ENCODE measurements at regions not wholly inside any gene's neighbourhood (a gene's known extent, or its start where the extent isn't known, plus 50 kb on each side); places are given as distances from the start of the nearest gene placed in this dataset.

DNA sequence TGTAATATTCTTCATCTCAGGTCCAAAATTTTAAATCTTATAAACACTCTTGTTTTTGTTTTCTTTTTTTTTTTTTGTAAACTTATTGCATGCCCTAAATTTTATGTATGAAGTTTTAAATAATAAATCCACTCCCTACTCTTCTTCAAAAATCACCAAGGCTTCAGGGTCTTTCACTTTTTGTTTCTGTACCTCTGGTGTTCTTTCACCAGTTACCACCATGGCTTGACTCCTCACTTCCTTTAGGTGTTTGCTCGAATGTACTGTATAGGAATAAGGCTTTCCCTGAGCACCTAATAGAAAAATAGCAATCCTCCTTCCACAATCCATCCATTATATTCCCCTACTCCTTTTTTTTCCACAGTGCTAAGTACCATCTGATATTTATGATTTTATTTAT lies 962.8 kb upstream of the POT1 start:
- Histone ChIP-seq H3K79me2 (ENCODE audit: insufficient read depth, low read length) (no peaks in the 10 kb centered on the region), H3K4me3 (ENCODE audit: low read depth, low read length, poor library complexity, severe bottlenecking) (no peak overlapping the region), H2AFZ (ENCODE audit: low read length) (no peak overlapping the region), H3F3A (ENCODE audit: insufficient read depth, low read length) (no peaks in the 10 kb centered on the region), H3K27ac (ENCODE audit: low read depth, low read length, poor library complexity, severe bottlenecking) (no peak overlapping the region), H3K9ac (ENCODE audit: low read length) (no peak overlapping the region), H3K9me3 (ENCODE audit: low read length) (no peaks in the 10 kb centered on the region), H4K20me1 (ENCODE audit: insufficient read depth, low read length) (no peaks in the 10 kb centered on the region), H3K4me2 (ENCODE audit: low read length) (no peak overlapping the region), H3K27me3 (ENCODE audit: insufficient read depth, low read length) (no peaks in the 10 kb centered on the region), H3K9me2 (ENCODE audit: low read depth, low read length) (no peaks in the 10 kb centered on the region), H3K36me3 (ENCODE audit: insufficient read depth, low read length) (no peaks in the 10 kb centered on the region), H3K4me1 (ENCODE audit: insufficient read depth, low read length, severe bottlenecking) (no peaks in the 10 kb centered on the region)
- no peak for TF ChIP-seq EZH2 (IDR thresholded peaks at IDR 0.05; ENCODE audit: borderline replicate concordance, low read length)
- TF ChIP-seq, protein P1, sequence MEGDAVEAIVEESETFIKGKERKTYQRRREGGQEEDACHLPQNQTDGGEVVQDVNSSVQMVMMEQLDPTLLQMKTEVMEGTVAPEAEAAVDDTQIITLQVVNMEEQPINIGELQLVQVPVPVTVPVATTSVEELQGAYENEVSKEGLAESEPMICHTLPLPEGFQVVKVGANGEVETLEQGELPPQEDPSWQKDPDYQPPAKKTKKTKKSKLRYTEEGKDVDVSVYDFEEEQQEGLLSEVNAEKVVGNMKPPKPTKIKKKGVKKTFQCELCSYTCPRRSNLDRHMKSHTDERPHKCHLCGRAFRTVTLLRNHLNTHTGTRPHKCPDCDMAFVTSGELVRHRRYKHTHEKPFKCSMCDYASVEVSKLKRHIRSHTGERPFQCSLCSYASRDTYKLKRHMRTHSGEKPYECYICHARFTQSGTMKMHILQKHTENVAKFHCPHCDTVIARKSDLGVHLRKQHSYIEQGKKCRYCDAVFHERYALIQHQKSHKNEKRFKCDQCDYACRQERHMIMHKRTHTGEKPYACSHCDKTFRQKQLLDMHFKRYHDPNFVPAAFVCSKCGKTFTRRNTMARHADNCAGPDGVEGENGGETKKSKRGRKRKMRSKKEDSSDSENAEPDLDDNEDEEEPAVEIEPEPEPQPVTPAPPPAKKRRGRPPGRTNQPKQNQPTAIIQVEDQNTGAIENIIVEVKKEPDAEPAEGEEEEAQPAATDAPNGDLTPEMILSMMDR (IDR thresholded peaks at IDR 0.05; ENCODE audit: low read length) = no peak

DNA sequence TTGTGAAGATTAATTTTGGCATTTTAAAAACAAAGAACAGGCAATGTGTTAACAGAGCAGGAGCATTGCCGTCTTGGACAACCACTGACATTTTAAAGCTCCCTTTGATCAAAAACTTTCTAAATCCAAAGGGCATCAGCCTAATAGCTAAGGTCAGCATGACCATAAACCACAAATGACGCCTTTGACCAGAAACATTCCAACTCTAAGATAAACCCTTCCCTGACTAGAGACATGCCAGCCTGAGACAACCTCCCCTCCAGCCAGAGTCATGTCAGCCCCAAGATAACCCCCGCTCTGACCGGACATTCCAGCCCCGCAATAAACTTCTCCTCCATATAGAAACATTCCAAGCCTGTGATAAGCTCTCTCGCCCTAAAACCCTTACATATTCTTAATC lies 949.4 kb upstream of the POT1 start:
- Histone ChIP-seq H3K27ac (ENCODE audit: low read depth, low read length, poor library complexity, severe bottlenecking) (no peak overlapping the region), H3K4me2 (ENCODE audit: low read length) (no peak overlapping the region), H3K36me3 (ENCODE audit: insufficient read depth, low read length) (no peaks in the 10 kb centered on the region)

DNA sequence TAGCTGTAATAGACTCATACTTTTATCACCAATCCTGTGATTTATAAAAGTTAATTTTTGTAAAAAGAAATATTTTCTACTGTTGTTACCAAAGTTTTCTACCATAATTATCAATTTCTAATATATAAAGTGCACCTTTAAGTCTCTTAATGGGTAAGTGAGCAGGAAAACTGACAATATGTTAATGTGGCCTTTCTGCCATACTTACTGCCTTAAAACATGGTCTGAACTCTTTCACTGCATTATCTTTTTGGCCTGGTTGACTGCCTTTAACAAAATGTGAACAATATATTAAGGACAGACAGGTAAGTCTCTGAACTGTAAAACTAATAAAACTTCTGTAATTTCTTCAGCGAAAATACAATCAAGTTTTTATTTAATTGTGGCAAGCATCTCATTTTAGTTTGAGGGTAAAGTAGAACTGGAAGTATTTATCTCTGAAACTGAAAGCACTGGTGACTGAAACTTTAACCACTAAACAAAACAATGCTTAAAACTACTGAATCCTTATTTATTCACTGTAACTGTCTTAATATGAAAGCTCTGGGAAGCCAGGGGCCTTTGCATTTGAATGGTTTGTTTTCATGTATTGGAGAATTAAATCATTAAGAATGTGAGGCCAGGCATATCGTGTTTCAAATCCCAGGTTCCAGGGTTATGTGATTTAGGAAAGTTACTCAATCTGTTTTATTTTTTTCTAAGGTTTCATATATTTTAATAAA lies 948.8 kb upstream of the POT1 start:
- Histone ChIP-seq H3K36me3 (ENCODE audit: insufficient read depth, low read length) (no peaks in the 10 kb centered on the region), H3F3A (ENCODE audit: insufficient read depth, low read length) (no peaks in the 10 kb centered on the region), H3K9ac (ENCODE audit: low read length) (no peak overlapping the region), H3K79me2 (ENCODE audit: insufficient read depth, low read length) (no peaks in the 10 kb centered on the region), H3K27me3 (ENCODE audit: insufficient read depth, low read length) (no peaks in the 10 kb centered on the region), H2AFZ (ENCODE audit: low read length) (no peak overlapping the region), H3K4me1 (ENCODE audit: insufficient read depth, low read length, severe bottlenecking) (no peaks in the 10 kb centered on the region), H3K4me3 (ENCODE audit: low read depth, low read length, poor library complexity, severe bottlenecking) (no peak overlapping the region), H3K27ac (ENCODE audit: low read depth, low read length, poor library complexity, severe bottlenecking) (no peak overlapping the region), H3K4me2 (ENCODE audit: low read length) (no peak overlapping the region), H3K9me2 (ENCODE audit: low read depth, low read length) (no peaks in the 10 kb centered on the region), H3K9me3 (ENCODE audit: low read length) (0 out of 2 replicates have a peak, but pooled peaks cover 3% of the 10 kb centered on the region), H4K20me1 (ENCODE audit: insufficient read depth, low read length) (no peaks in the 10 kb centered on the region)
- no peak for TF ChIP-seq EZH2 (IDR thresholded peaks at IDR 0.05; ENCODE audit: borderline replicate concordance, low read length)
- TF ChIP-seq, protein P1 (IDR thresholded peaks at IDR 0.05; ENCODE audit: low read length) = no peak

More for the DNA sequence above, 949.4 kb upstream of the POT1 start:
- no peaks in the 10 kb centered on the region for H3K79me2 ChIP-seq (ENCODE audit: insufficient read depth, low read length)
- no peak overlapping the region for H3K9ac ChIP-seq (ENCODE audit: low read length)
- H3K4me1 ChIP-seq (ENCODE audit: insufficient read depth, low read length, severe bottlenecking) = no peaks in the 10 kb centered on the region
- TF ChIP-seq, protein P1 (IDR thresholded peaks at IDR 0.05; ENCODE audit: low read length) = no peak
- no peak for TF ChIP-seq EZH2 (IDR thresholded peaks at IDR 0.05; ENCODE audit: borderline replicate concordance, low read length)
- H3K9me2 ChIP-seq (ENCODE audit: low read depth, low read length) = no peaks in the 10 kb centered on the region
- no peaks in the 10 kb centered on the region for H3K27me3 ChIP-seq (ENCODE audit: insufficient read depth, low read length)
- no peak overlapping the region for H3K4me3 ChIP-seq (ENCODE audit: low read depth, low read length, poor library complexity, severe bottlenecking)
- H2AFZ ChIP-seq (ENCODE audit: low read length) = no peak overlapping the region
- 0 out of 2 replicates have a peak, but pooled peaks cover 3% of the 10 kb centered on the region for H3K9me3 ChIP-seq (ENCODE audit: low read length)
- no peaks in the 10 kb centered on the region for H4K20me1 ChIP-seq (ENCODE audit: insufficient read depth, low read length)
- no peaks in the 10 kb centered on the region for H3F3A ChIP-seq (ENCODE audit: insufficient read depth, low read length)

Measured in OCI-LY1 (cell line).